Subcutaneous abdominal adipose tissue (tissue), 5 donors: ENCODE measurements at regions not wholly inside any gene's neighbourhood (a gene's known extent, or its start where the extent isn't known, plus 50 kb on each side); places are given as distances from the start of the nearest gene placed in this dataset.

Source experiments
- H3K27ac ChIP-seq: one replicate; pipeline ENCODE4 v1.7.0; 2013; ENCODE audit warnings: low read depth, mild to moderate bottlenecking, inconsistent platforms, low read length, moderate library complexity
- H3K27me3 ChIP-seq, 5 donors: one replicate each; pipeline ENCODE4 v1.7.0; 2013; ENCODE audit warnings: low read length in 5 of 5, inconsistent platforms in 1 of 5; ENCODE audit not compliant: control insufficient read depth in 5 of 5, insufficient read depth in 4 of 5
- H3K36me3 ChIP-seq, 5 donors: one replicate each; pipeline ENCODE4 v1.7.0; 2013; ENCODE audit warnings: low read length in 5 of 5; ENCODE audit not compliant: control insufficient read depth in 5 of 5, insufficient read depth in 5 of 5
- H3K4me1 ChIP-seq, 5 donors: one replicate each; pipeline ENCODE4 v1.7.0; 2013; ENCODE audit warnings: low read length in 5 of 5, mild to moderate bottlenecking in 3 of 5, moderate library complexity in 1 of 5; ENCODE audit not compliant: control insufficient read depth in 5 of 5, insufficient read depth in 5 of 5
- H3K4me3 ChIP-seq, 5 donors: one replicate each; pipeline ENCODE4 v1.7.0; 2013; ENCODE audit warnings: low read length in 5 of 5, low read depth in 1 of 5
- H3K9ac ChIP-seq, 5 donors: one replicate each; pipeline ENCODE4 v1.7.0; 2013; ENCODE audit warnings: low read length in 5 of 5, mild to moderate bottlenecking in 4 of 5, moderate library complexity in 3 of 5
- H3K9me3 ChIP-seq, 5 donors: one replicate each; pipeline ENCODE4 v1.7.0; 2013; ENCODE audit warnings: low read length in 5 of 5; ENCODE audit not compliant: control insufficient read depth in 5 of 5
- donor health status: healthy.
- donor health status: healthy.
- donor health status: healthy.
- donor health status: healthy.
- donor health status: healthy.

DNA sequence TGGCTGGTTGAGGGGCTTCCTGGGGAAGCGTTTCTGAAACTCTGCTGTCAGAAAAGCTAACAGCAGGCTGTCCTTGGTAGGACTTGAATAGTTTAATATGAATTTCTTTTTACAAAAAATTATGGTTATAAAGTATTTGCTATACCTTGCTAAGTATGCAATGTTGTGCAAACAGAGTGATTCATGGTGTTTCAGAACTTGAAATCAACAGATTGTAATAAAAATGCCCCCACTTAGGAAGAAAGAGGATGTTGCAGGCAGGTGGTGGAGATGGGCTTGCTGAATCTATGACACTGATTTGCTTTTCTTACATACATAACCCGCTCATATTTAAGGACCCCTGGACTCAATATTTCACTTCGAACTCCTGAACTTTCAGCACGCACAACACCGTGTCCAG, 211.6 kb downstream of the THBS2 start:
- H3K27ac ChIP-seq, result no peak overlapping the region
- H3K36me3 ChIP-seq, result no peaks in the 10 kb centered on the region
- no peaks in the 10 kb centered on the region for H3K27me3 ChIP-seq
- no peak overlapping the region for H3K4me3 ChIP-seq
- H3K4me1 ChIP-seq, result peaks cover 0 to 16% (median 7%) of the 10 kb centered on the region in 5 donors
- H3K9ac ChIP-seq, result no peak overlapping the region
- H3K9me3 ChIP-seq, result peaks cover 0 to 4% (median 0%) of the 10 kb centered on the region in 5 donors

DNA sequence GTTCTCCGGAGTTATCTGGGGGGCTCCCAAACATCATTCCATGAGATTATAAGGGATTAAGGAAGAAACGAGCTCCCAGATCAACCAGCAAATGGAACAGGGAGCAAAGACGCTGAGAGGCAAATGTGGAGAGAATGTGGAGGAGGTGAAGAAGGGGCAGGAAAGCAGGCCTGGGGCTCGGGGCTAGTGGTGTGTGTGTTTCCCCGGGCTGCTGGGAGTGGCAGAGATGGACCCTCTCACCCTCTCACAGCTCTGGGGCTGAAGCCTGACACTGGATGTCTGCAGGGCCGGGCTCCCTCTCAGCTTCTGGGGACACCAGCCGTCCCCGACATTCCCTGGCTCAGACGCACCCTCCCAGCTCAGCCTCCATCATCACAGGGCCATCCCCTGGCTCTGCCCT, 212.6 kb downstream of the THBS2 start:
- H3K27ac ChIP-seq, result no peak overlapping the region
- no peaks in the 10 kb centered on the region for H3K36me3 ChIP-seq
- no peak overlapping the region for H3K9ac ChIP-seq
- H3K9me3 ChIP-seq, result peaks cover 0 to 4% (median 0%) of the 10 kb centered on the region in 5 donors
- H3K4me1 ChIP-seq, result peaks cover 0 to 11% (median 3%) of the 10 kb centered on the region in 5 donors
- no peaks in the 10 kb centered on the region for H3K27me3 ChIP-seq
- no peak overlapping the region for H3K4me3 ChIP-seq

DNA sequence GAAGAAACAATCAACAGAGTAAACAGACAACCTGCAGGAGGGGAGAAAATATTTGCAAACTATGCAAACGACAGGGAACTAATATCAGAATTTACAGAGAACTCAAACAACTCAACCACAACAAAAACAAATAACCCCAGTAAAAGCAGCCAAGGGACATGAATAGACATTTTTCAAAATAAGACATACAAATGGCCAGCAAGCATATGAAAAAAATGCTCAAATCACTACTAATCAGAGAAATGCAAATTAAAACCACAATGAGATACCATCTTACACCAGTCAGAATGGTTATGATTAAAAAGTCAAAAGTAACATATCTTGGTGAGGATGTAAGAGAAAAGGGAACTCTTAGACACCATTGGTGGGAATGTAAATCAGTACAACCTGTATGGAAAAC, 215.0 kb downstream of the THBS2 start:
- Histone ChIP-seq H3K4me3 (no peak overlapping the region), H3K27me3 (no peaks in the 10 kb centered on the region), H3K9me3 (peaks cover 0 to 4% (median 0%) of the 10 kb centered on the region in 5 donors), H3K9ac (no peak overlapping the region), H3K4me1 (peaks cover 0 to 7% (median 5%) of the 10 kb centered on the region in 5 donors), H3K27ac (no peak overlapping the region), H3K36me3 (no peaks in the 10 kb centered on the region)

DNA sequence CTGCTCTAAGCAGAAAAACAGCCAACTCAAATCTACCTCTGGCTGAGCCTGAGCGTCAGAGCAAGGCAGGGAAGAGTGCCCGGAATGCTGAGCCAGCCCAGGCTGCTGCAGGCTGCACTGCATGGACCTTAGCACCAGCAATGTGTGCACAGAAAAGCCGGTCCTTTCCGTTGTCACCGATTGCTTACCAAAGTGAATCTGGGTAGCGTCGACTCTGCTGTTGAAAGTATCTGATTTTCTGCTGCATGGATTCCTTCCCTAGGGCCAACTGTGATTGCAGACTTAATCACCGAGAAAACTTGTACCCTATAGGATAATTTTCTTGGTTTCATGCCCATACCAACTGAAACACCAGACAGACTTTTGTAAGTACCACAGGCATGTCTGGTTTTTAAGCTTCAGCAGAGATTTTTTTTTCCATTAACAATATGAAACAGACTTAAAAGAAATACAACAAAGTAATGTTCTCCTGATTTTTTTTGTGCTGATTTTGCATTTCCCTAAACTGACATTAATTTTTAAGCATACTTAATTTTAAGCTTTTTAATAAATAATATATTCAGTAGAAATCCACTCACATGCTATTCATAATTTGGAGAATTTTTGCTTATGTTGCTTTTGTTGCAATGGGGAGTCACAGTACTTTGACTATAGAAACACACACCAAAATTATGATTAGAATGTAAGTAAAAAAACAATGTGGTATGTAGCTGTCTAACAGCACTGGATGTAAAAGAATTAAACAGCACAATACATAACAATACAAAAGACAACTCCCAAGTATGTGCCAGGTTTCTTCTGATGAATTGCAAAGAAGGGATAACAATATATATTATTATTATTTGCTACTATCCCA, 218.0 kb downstream of the THBS2 start:
- Histone ChIP-seq H3K9ac (no peak overlapping the region), H3K36me3 (no peaks in the 10 kb centered on the region), H3K4me3 (no peak overlapping the region), H3K27me3 (no peaks in the 10 kb centered on the region), H3K9me3 (peaks cover 0 to 4% (median 0%) of the 10 kb centered on the region in 5 donors), H3K27ac (no peak overlapping the region), H3K4me1 (peaks cover 0 to 7% (median 5%) of the 10 kb centered on the region in 5 donors)

DNA sequence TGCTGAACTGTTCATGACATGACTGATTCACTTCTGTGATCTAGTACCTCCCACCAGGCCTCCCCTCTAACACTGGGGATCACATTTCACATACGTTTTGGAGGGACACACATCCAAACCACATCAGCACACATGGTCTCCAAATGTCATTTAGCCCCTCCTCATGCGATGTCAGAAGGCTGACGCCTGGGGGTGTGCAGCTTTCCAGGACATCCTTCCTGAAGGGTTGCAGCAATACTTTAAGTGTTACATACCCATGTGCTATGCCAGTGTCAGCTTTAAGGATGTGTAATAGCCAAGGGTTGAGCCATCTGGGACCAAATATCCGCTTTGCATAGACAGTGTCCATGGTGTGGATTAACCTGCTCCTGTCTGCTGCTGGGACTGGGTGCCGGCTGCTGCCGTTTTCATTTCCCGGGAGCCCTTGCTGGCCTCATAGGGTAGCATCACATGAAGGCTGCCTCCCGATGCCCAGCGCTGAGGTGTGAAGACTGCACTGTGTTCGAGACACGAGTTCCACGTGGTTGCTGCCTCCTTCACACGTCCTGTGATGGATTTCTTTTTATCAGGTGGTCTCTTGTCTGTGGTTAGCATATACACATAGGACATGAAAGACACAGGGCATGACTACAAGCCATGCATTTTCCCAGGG, 219.0 kb downstream of the THBS2 start:
- Histone ChIP-seq H3K27ac (no peak overlapping the region), H3K4me1 (peaks cover 0 to 7% (median 5%) of the 10 kb centered on the region in 5 donors), H3K9me3 (peaks cover 0 to 4% (median 0%) of the 10 kb centered on the region in 5 donors), H3K9ac (no peak overlapping the region), H3K36me3 (no peaks in the 10 kb centered on the region), H3K4me3 (no peak overlapping the region), H3K27me3 (no peaks in the 10 kb centered on the region)

DNA sequence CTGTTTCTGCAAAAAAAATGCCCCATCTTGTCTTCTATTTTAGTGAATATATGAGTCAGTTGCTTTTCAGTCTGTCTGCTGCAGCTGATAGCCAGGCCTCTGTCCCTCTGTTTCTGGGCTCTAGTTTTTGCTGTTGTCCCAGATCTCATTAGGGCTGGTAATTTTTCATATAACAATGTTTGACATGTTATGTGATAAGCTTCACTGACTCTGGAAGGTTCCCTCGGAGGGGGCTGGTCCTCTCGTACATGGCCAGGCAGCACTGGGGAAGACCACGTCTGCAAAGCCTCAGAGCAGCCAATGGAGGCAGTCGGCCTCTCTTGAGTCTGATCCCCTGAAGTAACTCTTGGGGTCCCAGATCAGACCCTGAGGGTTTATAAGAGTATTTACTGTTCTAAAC, 223.8 kb downstream of the THBS2 start:
- Histone ChIP-seq H3K4me3 (no peak overlapping the region), H3K36me3 (no peaks in the 10 kb centered on the region), H3K9me3 (peaks cover 0 to 2% (median 0%) of the 10 kb centered on the region in 5 donors), H3K4me1 (peaks cover 0 to 3% (median 0%) of the 10 kb centered on the region in 5 donors), H3K9ac (no peak overlapping the region), H3K27ac (no peak overlapping the region), H3K27me3 (no peaks in the 10 kb centered on the region)

DNA sequence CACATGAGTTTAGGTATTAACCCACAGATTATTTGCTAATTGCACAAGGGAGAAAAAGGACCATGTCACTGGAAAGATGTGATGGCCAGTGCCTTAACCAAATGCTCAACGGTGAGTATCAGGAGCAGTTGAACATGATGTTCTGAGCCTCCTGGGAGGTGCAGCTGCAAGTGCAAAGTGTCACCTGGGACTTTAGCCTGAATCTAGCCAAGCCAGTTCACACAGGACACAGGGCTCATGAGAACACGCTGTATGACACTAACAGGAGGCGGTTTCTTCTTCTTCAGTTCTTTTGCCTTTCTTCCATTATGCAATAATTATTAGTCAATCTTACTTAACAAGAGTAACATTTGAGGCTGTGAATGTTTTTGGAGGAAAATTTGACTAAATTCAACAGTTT, 225.3 kb downstream of the THBS2 start:
- Histone ChIP-seq H3K36me3 (no peaks in the 10 kb centered on the region), H3K9me3 (peaks cover 0 to under 1% (median 0%) of the 10 kb centered on the region in 5 donors), H3K27me3 (no peaks in the 10 kb centered on the region), H3K4me1 (peaks cover 0 to 3% (median 0%) of the 10 kb centered on the region in 5 donors), H3K4me3 (no peak overlapping the region), H3K27ac (no peak overlapping the region), H3K9ac (peak overlapping the region in 1 of 5 donors; percentile 39)

DNA sequence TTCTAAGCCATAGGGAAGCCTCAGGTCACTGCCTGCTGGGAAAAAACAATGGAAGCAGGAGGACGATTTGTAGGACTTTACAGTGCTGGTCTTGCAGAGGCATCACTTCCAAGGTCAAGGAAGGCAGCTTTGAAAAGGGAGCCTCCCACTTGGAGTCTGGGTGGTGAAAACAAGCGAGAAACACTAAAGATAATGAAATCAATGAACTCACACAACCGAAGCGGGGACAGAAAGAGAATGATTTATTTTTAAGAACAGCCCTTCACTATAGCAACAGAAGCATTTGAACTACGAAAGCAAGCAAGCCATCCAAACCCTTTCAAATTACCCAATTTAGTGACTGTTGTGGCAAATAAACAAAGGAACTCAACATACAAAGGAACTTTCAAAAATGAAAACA, 227.5 kb downstream of the THBS2 start:
- no peaks in the 10 kb centered on the region for H3K9me3 ChIP-seq
- H3K27me3 ChIP-seq, result no peaks in the 10 kb centered on the region
- peak overlapping the region in 1 of 5 donors; percentile 7 for H3K4me3 ChIP-seq
- no peaks in the 10 kb centered on the region for H3K36me3 ChIP-seq
- no peak overlapping the region for H3K27ac ChIP-seq
- peaks cover 0 to 3% (median 0%) of the 10 kb centered on the region in 5 donors for H3K4me1 ChIP-seq
- H3K9ac ChIP-seq, result no peak overlapping the region

DNA sequence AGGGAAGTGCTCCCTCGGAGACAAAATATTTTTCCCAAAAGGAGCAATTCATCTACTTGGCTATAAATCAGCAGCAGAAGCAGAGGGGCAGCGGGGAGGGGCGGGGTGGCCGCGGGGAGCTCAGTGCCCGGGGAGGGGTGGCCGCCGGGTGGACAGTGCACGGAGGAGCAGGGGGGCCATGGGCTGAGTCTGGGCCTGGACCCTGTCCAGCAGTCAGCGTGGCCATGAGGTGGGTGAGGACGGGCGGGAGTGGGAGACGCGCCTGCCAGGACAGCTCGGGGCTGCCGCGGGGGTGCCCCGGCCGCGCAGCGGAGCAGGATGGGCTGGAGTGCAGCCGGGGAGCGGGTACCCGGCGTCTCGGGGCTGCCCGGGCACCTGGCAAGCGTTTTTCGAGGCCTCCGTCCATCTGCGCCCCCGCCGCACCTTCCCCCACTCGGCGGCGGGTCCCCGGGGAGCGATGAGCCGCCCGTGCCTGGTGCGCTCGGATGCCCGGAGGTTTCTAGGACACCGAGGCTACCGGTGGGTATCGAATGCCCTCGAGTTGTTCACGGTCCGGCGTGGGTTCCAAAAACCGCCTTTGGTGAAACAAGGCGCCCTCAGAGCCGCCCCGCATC, 229.5 kb downstream of the THBS2 start:
- Histone ChIP-seq H3K4me1 (peaks cover 0 to 3% (median 0%) of the 10 kb centered on the region in 5 donors), H3K9ac (no peak overlapping the region), H3K36me3 (no peaks in the 10 kb centered on the region), H3K27ac (no peak overlapping the region), H3K9me3 (no peaks in the 10 kb centered on the region), H3K27me3 (no peaks in the 10 kb centered on the region), H3K4me3 (no peak overlapping the region)
